ENCODE measurements at regions not wholly inside any gene's neighbourhood (a gene's known extent, or its start where the extent isn't known, plus 50 kb on each side); places are given as distances from the start of the nearest gene placed in this dataset.
"Not testable (repeated sequence)": the region's sequence is repeated elsewhere in the genome, so short reads cannot be mapped to it uniquely, and the experiment has no call there.

DNA sequence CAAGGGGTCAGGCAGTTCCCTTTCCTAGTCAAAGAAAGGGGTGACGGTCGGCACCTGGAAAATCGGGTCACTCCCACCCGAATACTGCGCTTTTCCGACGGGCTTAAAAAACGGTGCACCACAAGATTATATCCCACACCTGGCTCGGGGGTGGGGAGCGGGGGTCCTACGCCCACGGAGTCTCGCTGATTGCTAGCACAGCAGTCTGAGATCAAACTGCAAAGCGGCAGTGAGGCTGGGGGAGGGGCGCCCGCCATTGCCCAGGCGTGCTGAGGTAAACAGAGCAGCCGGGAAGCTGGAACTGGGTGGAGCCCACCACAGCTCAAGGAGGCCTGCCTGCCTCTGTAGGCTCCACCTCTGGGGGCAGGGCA is 1890.5 kb upstream of the FLRT2 start:
- not testable (repeated sequence) for TF ChIP-seq TCF7 (CRISPR knock-in tag; IDR thresholded peaks at IDR 0.05; ENCODE audit: low read depth); ETV6 (CRISPR knock-in tag; IDR thresholded peaks at IDR 0.05)
- TF ChIP-seq, protein P1, sequence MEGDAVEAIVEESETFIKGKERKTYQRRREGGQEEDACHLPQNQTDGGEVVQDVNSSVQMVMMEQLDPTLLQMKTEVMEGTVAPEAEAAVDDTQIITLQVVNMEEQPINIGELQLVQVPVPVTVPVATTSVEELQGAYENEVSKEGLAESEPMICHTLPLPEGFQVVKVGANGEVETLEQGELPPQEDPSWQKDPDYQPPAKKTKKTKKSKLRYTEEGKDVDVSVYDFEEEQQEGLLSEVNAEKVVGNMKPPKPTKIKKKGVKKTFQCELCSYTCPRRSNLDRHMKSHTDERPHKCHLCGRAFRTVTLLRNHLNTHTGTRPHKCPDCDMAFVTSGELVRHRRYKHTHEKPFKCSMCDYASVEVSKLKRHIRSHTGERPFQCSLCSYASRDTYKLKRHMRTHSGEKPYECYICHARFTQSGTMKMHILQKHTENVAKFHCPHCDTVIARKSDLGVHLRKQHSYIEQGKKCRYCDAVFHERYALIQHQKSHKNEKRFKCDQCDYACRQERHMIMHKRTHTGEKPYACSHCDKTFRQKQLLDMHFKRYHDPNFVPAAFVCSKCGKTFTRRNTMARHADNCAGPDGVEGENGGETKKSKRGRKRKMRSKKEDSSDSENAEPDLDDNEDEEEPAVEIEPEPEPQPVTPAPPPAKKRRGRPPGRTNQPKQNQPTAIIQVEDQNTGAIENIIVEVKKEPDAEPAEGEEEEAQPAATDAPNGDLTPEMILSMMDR (IDR thresholded peaks at IDR 0.05), result not testable (repeated sequence)
- TF ChIP-seq, protein P2, sequence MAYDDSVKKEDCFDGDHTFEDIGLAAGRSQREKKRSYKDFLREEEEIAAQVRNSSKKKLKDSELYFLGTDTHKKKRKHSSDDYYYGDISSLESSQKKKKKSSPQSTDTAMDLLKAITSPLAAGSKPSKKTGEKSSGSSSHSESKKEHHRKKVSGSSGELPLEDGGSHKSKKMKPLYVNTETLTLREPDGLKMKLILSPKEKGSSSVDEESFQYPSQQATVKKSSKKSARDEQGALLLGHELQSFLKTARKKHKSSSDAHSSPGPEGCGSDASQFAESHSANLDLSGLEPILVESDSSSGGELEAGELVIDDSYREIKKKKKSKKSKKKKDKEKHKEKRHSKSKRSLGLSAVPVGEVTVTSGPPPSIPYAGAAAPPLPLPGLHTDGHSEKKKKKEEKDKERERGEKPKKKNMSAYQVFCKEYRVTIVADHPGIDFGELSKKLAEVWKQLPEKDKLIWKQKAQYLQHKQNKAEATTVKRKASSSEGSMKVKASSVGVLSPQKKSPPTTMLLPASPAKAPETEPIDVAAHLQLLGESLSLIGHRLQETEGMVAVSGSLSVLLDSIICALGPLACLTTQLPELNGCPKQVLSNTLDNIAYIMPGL (CRISPR knock-in tag; IDR thresholded peaks at IDR 0.05), result not testable (repeated sequence)

All from WTC11 (cell line).